Activated gamma-delta T cell treated with anti-CD3 and anti-CD28 coated beads, Interleukin-2, amount 50 U/mL, for 16 hours (primary cell): ENCODE measurements at regions not wholly inside any gene's neighbourhood (a gene's known extent, or its start where the extent isn't known, plus 50 kb on each side); places are given as distances from the start of the nearest gene placed in this dataset.
"Not testable (repeated sequence)": the region's sequence is repeated elsewhere in the genome, so short reads cannot be mapped to it uniquely, and the experiment has no call there.

Experiments
- DNase-seq: peaks from one replicate; pipeline ENCODE4 v3.0.0-alpha.2; 2020; ENCODE audit warnings: low read depth

GRCh38 chrX:150212672-150213480 is 150.2 kb upstream of the MAMLD1 start:
- DNase-seq = no peak

DNA sequence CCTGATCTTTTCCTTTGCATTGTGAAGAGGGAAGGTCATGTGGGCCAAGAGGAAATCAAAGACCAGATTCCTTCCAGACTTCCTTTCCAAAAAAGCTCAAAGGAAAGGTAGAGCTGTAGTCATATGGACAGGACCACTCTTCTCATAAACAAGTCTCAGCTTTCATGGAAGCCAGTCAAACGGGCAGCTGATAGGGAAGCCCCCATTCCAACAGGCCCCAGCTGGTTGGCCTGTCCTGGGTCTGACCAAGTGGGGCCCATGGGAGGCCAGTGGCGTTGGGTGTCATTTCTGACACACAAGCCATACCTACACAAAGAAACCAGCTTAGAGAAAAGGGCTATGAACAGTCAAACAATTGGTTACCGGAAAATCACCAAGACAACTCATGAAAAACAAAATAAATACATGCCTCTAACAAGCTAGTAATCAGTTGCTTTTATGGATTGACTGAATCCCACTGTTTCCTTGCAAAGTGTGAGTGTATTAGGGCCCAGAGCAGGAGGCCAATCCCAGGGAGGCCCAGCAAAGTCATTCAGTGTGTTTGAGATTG is 149.6 kb upstream of the MAMLD1 start:
- no peak for DNase-seq

GRCh38 chrX:150216000-150216399 is 147.1 kb upstream of the MAMLD1 start:
- DNase-seq = not testable (repeated sequence)

DNA sequence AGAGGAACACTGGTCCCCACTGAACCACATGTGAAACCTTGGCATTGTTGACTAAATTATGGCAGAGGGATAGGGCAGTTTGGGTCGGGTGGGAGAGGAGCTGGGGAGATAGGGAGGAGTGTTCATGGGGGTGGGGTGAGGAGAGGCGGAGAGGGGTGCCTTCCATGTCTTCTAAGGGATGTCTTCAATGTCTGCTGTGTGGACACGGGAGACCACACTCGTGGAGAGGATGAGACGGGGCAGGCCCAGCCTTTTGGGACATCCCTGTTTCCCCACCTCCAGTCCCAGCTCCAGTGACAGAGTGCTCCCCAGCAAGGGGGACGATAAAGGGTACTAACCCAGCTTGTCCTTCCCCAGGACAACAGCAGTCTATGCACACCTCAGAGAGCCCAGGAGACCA is 146.4 kb upstream of the MAMLD1 start:
- no peak for DNase-seq

GRCh38 chrX:150217609-150218008 is 145.5 kb upstream of the MAMLD1 start:
- DNase-seq = no peak

DNA sequence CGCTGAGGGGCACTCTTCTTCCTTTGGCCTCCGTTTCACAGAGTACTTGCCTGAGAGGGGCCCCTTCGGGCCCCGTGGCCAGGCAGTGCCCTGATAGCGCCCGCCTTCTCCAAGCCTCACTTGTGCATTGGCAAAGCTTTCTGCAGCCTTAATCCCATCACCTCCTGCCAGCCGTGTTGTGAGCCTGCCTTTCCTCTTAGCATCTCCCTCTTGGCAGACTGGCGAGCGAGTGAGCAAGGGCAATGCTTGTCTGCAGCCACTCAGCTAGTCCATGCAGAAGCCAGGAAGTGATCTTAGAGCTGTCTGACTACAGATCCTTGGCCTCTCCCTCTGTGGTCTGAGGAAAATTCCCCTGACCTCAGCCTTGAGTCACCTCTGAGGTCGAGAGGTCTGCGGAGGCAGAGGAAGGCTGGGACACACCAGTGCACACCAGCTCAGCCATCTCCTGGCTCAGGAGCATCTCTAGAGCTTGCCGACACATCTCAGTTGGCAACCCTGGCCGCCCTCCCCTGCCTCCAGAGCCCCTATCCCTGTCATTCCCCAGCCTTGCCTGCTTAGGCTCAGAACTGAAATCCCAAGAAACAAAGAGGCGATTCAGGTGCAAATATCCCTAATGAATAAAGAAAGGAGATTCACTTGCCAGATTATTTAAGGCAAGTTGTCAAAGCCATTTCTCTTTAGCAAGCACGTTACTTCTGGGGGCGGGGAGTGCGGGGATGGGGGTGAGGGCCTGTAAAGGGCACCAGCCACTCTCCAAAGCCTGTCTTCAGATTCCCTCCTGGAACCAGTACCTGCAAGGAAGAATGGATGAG is 143.5 kb upstream of the MAMLD1 start:
- DNase-seq = no peak

GRCh38 chrX:150223176-150224015 is 139.7 kb upstream of the MAMLD1 start:
- no peak for DNase-seq

DNA sequence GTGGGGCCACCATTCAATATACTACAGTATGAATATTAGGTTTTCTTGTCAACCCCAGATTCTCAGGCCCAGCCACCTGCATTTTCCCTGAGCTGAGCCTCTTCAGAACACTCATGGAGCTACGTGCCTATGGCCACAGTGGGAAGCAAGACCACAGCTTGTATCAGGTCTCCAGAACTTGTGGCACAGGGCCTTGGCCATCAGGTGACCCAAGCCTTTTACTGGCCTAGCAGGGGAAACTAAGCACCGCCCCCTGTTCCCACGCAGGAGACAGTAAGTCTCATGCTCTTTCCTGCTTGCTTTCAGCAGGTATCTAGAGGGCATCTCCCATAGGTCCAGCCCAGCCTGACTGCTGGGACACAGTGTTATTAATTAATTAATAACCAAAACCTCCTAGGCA is 138.4 kb upstream of the MAMLD1 start:
- no peak for DNase-seq

GRCh38 chrX:150225266-150225665 is 137.9 kb upstream of the MAMLD1 start:
- DNase-seq = no peak

DNA sequence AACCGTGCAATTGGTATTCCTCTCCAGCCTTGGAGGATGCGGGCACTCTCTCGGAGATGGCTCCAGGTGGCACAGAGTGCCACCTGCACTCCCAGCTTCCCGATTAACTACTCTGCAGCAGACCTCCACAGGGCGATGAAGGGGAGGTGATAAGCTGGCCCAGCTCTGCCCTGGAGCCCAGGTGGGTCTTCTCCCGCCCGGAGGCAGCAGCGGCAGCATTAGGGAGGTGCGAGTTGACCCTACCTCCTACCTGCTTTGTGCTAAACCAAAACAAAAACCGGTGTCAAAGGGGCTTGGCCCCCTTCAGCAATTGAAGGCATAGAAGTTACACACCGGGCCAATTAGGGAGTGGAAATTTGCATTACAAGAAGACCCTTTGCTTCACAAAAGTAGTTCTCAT is 137.4 kb upstream of the MAMLD1 start:
- DNase-seq = no peak

- no peak for DNase-seq
Measured at GRCh38 chrX:150226223-150226965, 136.7 kb upstream of the MAMLD1 start.

GRCh38 chrX:150227321-150227860 is 135.7 kb upstream of the MAMLD1 start:
- no peak for DNase-seq

GRCh38 chrX:150227873-150228410 is 135.2 kb upstream of the MAMLD1 start:
- no peak for DNase-seq

GRCh38 chrX:150228431-150228830 is 134.7 kb upstream of the MAMLD1 start:
- no peak for DNase-seq

DNA sequence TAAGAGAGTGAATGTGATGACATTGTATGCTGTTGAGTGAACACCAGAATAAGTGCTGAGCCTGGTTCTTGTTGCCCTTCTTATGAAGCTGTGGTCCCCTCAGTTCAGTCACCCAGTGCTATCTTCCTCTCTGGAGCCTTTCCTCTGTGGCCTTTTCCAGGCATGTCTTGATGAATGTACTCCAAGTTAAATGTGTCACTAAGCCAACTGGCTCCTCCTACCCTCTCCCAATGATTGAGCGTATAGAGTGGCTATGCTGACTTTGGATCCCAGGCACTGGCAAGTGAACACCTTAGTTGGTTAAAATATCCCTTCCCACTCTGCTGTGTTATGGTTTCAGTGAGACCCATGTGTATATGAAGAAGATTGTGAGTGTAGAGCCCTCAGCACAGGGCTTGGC is 134.1 kb upstream of the MAMLD1 start:
- DNase-seq = no peak

DNA sequence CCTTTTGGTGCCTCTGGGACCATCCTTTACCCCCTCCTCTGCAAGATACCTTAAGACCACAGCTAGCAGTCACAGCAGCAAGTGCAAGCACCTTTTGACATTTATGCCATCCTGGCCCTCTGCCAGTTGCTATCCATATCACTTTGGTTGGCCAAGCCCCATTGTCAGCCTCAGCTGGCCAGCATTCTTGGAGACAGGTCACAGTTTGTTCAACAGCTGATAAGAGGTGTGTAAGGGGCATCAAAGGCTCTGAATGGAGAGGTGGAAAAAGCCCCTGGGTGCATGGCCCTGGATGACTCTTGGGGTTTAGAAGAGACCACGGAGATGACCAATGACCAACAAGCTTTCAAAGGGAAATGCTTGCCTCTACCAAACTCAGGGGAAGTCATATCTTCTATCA is 133.6 kb upstream of the MAMLD1 start:
- no peak for DNase-seq

DNA sequence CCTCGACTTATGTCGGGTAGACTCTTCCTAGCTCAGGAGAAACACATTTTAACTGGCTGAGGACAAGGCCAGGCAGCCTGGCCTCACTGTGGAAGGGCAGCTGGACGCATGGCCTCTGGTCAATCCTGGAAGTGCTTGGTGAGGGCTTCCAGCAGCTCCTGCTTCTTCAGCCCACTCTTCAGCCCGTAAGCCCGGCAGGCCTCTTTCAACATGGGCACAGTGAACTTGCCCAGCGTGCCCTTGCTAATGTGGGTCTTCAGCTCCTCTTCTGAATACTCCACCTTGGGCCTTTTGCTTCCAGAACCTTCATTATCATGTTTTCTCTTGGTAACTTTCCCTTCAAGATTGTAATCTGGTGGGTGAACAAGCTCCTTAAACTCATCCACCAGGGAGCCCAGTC is 132.2 kb upstream of the MAMLD1 start:
- DNase-seq = not testable (repeated sequence)

GRCh38 chrX:150231368-150231767 is 131.7 kb upstream of the MAMLD1 start:
- not testable (repeated sequence) for DNase-seq

DNA sequence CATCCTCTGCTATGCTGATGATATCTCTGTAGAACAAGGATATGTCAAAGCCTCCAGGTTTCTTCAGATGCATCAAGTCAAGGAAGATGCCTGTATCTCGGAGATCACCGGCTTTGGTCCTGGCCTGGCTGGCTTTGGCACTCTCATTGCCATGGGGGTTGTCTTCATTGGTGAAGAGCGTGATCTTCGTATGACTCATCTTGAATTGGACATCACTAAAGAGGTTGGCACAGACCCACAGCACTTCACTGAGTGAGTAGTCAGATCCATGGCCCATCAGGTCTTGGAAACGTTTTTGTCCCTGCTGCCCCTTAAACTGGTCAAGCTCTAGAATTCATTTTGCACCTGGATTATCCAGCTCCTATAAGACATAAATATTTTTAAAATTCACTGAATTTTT is 130.9 kb upstream of the MAMLD1 start:
- not testable (repeated sequence) for DNase-seq

- DNase-seq = no peak
Measured at GRCh38 chrX:150234126-150234525, 129.0 kb upstream of the MAMLD1 start.

DNA sequence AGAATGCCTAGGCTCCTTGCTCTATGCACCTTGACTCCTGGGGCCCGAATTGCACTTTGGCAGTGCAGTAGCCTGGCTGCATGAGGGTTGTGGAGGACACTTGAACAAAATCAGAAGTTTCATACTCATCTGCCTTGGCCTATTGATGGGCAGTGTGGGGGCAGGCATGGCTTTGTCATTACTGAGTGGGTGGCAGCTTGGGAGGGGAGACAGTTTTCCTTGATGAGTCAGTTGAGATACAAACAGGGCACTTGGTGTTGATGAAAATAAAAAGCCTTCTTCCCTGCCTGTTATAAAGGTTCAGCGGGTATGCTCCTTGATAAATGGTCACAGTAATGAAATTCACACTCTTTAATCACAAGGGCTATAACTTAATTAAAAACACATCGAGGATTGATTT is 126.8 kb upstream of the MAMLD1 start:
- DNase-seq = no peak
